Neural cell (in vitro differentiated cells): ENCODE measurements at regions not wholly inside any gene's neighbourhood (a gene's known extent, or its start where the extent isn't known, plus 50 kb on each side); places are given as distances from the start of the nearest gene placed in this dataset.

Experiments used
- CTCF ChIP-seq: fragments of 450-650 bp; IDR thresholded peaks from 2 replicates; pipeline ENCODE4 v1.5.1; 2014; ENCODE audit warnings: antibody characterized with exemption, mild to moderate bottlenecking, moderate library complexity; ENCODE audit not compliant: poor library complexity, severe bottlenecking
- EZH2 ChIP-seq: fragments of 200-600, 300-800 bp; shearing (Covaris generic), sonication (generic); IDR thresholded peaks from 2 replicates; pipeline ENCODE4 v1.6.1; 2014; ENCODE audit warnings: antibody characterized with exemption, low read length, borderline replicate concordance, mild to moderate bottlenecking; ENCODE audit not compliant: insufficient read depth, poor library complexity, severe bottlenecking
- RAD21 ChIP-seq: fragments of 450-650 bp; conservative IDR thresholded peaks from 2 replicates; pipeline ENCODE4 v1.6.1; 2014; ENCODE audit warnings: antibody characterized with exemption, mild to moderate bottlenecking, moderate library complexity
- REST ChIP-seq: IDR thresholded peaks from 2 replicates; pipeline ENCODE4 v1.6.1; 2012; ENCODE audit warnings: borderline replicate concordance

- no peak for TF ChIP-seq REST
- TF ChIP-seq CTCF = no peak
- TF ChIP-seq EZH2 = no peak
- TF ChIP-seq RAD21 = no peak
These were observed 367.6 kb upstream of the CDH9 start for GRCh38 chr5:27406020-27406419.
